ENCODE measurements at regions not wholly inside any gene's neighbourhood (a gene's known extent, or its start where the extent isn't known, plus 50 kb on each side); places are given as distances from the start of the nearest gene placed in this dataset.
A peak's percentile ranks its signal among the peaks of the same experiment; 100 is the strongest.
"Not testable (repeated sequence)": the region's sequence is repeated elsewhere in the genome, so short reads cannot be mapped to it uniquely, and the experiment has no call there.

DNA sequence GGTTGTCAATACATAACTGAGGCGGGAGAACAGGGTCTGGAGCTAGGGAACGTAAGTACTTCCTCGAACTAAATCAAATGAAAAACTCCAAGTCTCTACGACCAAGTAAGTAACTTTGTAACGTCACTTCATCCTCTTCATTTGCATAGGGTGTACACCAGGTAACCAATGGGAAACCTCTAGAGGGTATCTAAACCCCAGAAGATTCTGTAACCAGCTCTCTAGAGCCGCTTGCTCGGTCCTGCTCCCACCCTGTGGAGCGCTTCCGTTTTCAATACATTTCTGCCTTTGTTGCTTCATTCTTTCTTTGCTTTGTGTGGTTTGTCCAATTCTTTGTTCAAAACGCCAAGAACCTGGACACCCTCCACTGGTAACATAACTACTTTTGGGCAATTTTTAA, 133.5 kb upstream of the TMEM170B start:
- 74 to 75% methylated on average over 10 of the region's 10 CpGs for WGBS, 2 donors
- intact Hi-C loops (cut with DNase I) = no loop called here
- DNase-seq = no peak
- no peaks in the 10 kb centered on the region for H3K27me3 ChIP-seq (ENCODE audit: control insufficient read depth in 1 of 2, insufficient read depth in 2 of 2, low read length in 1 of 2)
- no peaks in the 10 kb centered on the region for H3K36me3 ChIP-seq (ENCODE audit: control insufficient read depth in 1 of 2, insufficient read depth in 2 of 2, low read length in 1 of 2)
- H3K4me1 ChIP-seq (ENCODE audit: control insufficient read depth in 1 of 2, insufficient read depth in 2 of 2, low read length in 2 of 2) = no peaks in the 10 kb centered on the region
- ATAC-seq (ENCODE audit: low FRiP score) = no peak
- H3K27ac ChIP-seq (ENCODE audit: low read depth in 1 of 2, low read length in 2 of 2) = peak overlapping the region; percentile 67 to 87
- no peak overlapping the region for H3K4me3 ChIP-seq (ENCODE audit: low read length in 2 of 2)
- no peaks in the 10 kb centered on the region for H3K9me3 ChIP-seq (ENCODE audit: control insufficient read depth, low read length)

DNA sequence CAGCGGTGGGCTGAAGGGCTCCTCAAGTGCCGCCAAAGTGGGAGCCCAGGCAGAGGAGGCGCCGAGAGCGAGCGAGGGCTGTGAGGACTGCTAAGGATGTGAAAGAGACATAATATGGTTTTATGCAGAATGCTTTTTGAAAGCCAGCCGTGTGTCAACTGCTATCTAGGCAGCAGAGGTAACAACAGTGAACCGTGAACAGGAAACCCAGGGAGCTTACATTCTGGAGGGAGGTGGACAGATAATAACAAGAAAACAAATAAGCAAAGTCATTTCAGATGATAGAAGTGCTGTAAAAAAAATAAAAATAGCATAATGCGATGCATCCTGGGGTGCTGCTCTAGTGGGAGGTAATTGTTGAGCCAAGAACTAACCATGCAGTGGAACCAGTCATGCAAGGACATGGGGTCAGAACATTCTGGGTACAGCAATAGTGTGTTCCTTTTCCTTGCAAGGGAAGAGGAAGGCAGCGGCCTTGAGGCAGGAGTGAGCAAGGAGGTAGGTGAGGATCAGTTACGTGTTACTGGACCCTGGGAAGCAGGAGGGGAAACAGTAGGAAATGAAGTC, 134.4 kb upstream of the TMEM170B start:
- Histone ChIP-seq H3K27me3 (ENCODE audit: control insufficient read depth in 1 of 2, insufficient read depth in 2 of 2, low read length in 1 of 2) (no peaks in the 10 kb centered on the region), H3K36me3 (ENCODE audit: control insufficient read depth in 1 of 2, insufficient read depth in 2 of 2, low read length in 1 of 2) (no peaks in the 10 kb centered on the region), H3K9me3 (ENCODE audit: control insufficient read depth, low read length) (no peaks in the 10 kb centered on the region), H3K27ac (ENCODE audit: low read depth in 1 of 2, low read length in 2 of 2) (no peak overlapping the region), H3K4me3 (ENCODE audit: low read length in 2 of 2) (no peak overlapping the region), H3K4me1 (ENCODE audit: control insufficient read depth in 1 of 2, insufficient read depth in 2 of 2, low read length in 2 of 2) (no peaks in the 10 kb centered on the region)
- intact Hi-C loops (cut with DNase I) = no loop called here
- ATAC-seq (ENCODE audit: low FRiP score) = no peak
- WGBS, 2 donors = 97 to 98% methylated on average over 10 to 11 of the region's 11 CpGs
- DNase-seq = no peak

DNA sequence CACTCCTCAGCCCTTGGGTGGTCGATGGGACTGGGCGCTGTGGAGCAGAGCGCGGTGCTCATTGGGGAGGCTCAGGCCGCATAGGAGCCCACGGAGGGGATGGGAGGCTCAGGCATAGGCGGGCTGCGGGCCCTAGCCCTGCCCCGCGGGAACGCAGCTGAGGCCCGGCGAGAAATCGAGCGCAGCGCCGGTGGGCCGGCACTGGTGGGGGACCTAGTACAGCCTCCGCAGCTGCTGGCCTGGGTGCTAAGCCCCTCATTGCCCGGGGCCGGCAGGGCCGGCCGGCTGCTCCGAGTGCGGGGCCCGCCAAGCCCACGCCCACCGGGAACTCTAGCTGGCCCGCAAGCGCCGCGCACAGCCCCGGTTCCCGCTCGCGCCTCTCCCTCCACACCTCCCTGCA, 135.0 kb upstream of the TMEM170B start:
- ATAC-seq (ENCODE audit: low FRiP score); intact Hi-C loops (cut with DNase I); H3K27me3 ChIP-seq (ENCODE audit: control insufficient read depth in 1 of 2, insufficient read depth in 2 of 2, low read length in 1 of 2); H3K36me3 ChIP-seq (ENCODE audit: control insufficient read depth in 1 of 2, insufficient read depth in 2 of 2, low read length in 1 of 2); H3K9me3 ChIP-seq (ENCODE audit: control insufficient read depth, low read length); H3K4me3 ChIP-seq (ENCODE audit: low read length in 2 of 2); DNase-seq; H3K4me1 ChIP-seq (ENCODE audit: control insufficient read depth in 1 of 2, insufficient read depth in 2 of 2, low read length in 2 of 2); H3K27ac ChIP-seq (ENCODE audit: low read depth in 1 of 2, low read length in 2 of 2): not testable (repeated sequence)
- WGBS, 2 donors = 95 to 96% methylated on average over 28 to 36 of the region's 36 CpGs

GRCh38 chr6:11401954-11402353, 135.6 kb upstream of the TMEM170B start:
- H3K4me3 ChIP-seq (ENCODE audit: low read length in 2 of 2); H3K9me3 ChIP-seq (ENCODE audit: control insufficient read depth, low read length); ATAC-seq (ENCODE audit: low FRiP score); H3K27me3 ChIP-seq (ENCODE audit: control insufficient read depth in 1 of 2, insufficient read depth in 2 of 2, low read length in 1 of 2); H3K27ac ChIP-seq (ENCODE audit: low read depth in 1 of 2, low read length in 2 of 2); DNase-seq; intact Hi-C loops (cut with DNase I); H3K36me3 ChIP-seq (ENCODE audit: control insufficient read depth in 1 of 2, insufficient read depth in 2 of 2, low read length in 1 of 2); H3K4me1 ChIP-seq (ENCODE audit: control insufficient read depth in 1 of 2, insufficient read depth in 2 of 2, low read length in 2 of 2): not testable (repeated sequence)
- 77 to 79% methylated on average over 5 of the region's 5 CpGs for WGBS, 2 donors

GRCh38 chr6:11398451-11399326, 138.9 kb upstream of the TMEM170B start:
- Histone ChIP-seq H3K9me3 (ENCODE audit: control insufficient read depth, low read length) (no peaks in the 10 kb centered on the region), H3K4me1 (ENCODE audit: control insufficient read depth in 1 of 2, insufficient read depth in 2 of 2, low read length in 2 of 2) (no peaks in the 10 kb centered on the region), H3K27ac (ENCODE audit: low read depth in 1 of 2, low read length in 2 of 2) (no peak overlapping the region), H3K36me3 (ENCODE audit: control insufficient read depth in 1 of 2, insufficient read depth in 2 of 2, low read length in 1 of 2) (no peaks in the 10 kb centered on the region), H3K4me3 (ENCODE audit: low read length in 2 of 2) (no peak overlapping the region), H3K27me3 (ENCODE audit: control insufficient read depth in 1 of 2, insufficient read depth in 2 of 2, low read length in 1 of 2) (no peaks in the 10 kb centered on the region)
- intact Hi-C loops (cut with DNase I) = no loop called here
- 87 to 88% methylated on average over 6 of the region's 6 CpGs for WGBS, 2 donors
- DNase-seq (no peak), ATAC-seq (ENCODE audit: low FRiP score) (no peak)

DNA sequence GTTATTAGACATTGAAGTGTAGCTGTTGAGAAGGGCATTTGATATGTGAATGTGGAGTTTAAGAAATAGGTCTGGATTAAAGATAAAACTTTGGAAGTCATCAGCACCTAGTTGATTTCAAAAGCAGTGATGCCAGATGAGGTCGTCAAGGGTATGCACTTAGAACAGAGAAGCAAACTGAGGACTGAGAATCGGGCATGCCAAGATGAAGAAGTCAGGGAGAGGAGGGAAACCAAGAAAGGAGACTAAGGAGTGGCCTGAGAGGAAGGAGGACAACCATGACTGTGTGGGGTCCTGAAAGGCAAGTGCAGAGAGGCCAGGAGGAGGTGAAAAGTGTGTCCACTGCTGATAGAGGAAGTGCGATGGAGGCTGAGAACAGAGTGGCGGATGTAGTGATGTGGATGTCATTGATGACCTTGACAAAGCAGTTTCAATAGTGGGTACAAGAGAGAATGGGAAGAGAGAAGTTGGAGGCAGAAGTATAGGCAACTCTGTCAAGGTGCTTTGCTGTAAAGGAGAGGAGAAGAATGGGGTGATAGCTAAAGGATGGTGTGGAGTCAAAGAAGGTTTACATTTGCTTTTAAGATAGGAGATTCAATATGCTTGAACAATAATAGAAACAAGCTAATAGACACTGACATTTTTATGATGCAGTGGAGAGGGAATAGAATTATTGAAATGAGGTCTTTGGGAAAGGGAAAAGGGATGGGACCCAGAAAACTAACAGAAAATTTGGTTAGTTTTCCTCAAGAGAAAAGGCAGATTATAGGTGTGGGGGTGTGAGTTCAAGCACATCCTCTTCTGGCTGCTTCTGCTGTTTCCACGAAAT, 139.7 kb upstream of the TMEM170B start:
- 90 to 96% methylated on average over 5 of the region's 5 CpGs for WGBS, 2 donors
- ATAC-seq (ENCODE audit: low FRiP score) (no peak), DNase-seq (no peak)
- Histone ChIP-seq H3K4me1 (ENCODE audit: control insufficient read depth in 1 of 2, insufficient read depth in 2 of 2, low read length in 2 of 2) (peaks cover 0 to 3% of the 10 kb centered on the region in 2 donors), H3K4me3 (ENCODE audit: low read length in 2 of 2) (no peak overlapping the region), H3K27ac (ENCODE audit: low read depth in 1 of 2, low read length in 2 of 2) (no peak overlapping the region), H3K27me3 (ENCODE audit: control insufficient read depth in 1 of 2, insufficient read depth in 2 of 2, low read length in 1 of 2) (no peaks in the 10 kb centered on the region), H3K9me3 (ENCODE audit: control insufficient read depth, low read length) (no peaks in the 10 kb centered on the region), H3K36me3 (ENCODE audit: control insufficient read depth in 1 of 2, insufficient read depth in 2 of 2, low read length in 1 of 2) (no peaks in the 10 kb centered on the region)
- intact Hi-C loops (cut with DNase I) = no loop called here

GRCh38 chr6:11396860-11397259, 140.7 kb upstream of the TMEM170B start:
- Histone ChIP-seq H3K36me3 (ENCODE audit: control insufficient read depth in 1 of 2, insufficient read depth in 2 of 2, low read length in 1 of 2) (no peaks in the 10 kb centered on the region), H3K9me3 (ENCODE audit: control insufficient read depth, low read length) (no peaks in the 10 kb centered on the region), H3K4me1 (ENCODE audit: control insufficient read depth in 1 of 2, insufficient read depth in 2 of 2, low read length in 2 of 2) (peaks cover 0 to 3% of the 10 kb centered on the region in 2 donors), H3K4me3 (ENCODE audit: low read length in 2 of 2) (no peak overlapping the region), H3K27ac (ENCODE audit: low read depth in 1 of 2, low read length in 2 of 2) (no peak overlapping the region), H3K27me3 (ENCODE audit: control insufficient read depth in 1 of 2, insufficient read depth in 2 of 2, low read length in 1 of 2) (no peaks in the 10 kb centered on the region)
- intact Hi-C loops (cut with DNase I) = no loop called here
- no peak for ATAC-seq (ENCODE audit: low FRiP score)
- WGBS, 2 donors = 98 to 99% methylated on average over 3 of the region's 3 CpGs
- no peak for DNase-seq

DNA sequence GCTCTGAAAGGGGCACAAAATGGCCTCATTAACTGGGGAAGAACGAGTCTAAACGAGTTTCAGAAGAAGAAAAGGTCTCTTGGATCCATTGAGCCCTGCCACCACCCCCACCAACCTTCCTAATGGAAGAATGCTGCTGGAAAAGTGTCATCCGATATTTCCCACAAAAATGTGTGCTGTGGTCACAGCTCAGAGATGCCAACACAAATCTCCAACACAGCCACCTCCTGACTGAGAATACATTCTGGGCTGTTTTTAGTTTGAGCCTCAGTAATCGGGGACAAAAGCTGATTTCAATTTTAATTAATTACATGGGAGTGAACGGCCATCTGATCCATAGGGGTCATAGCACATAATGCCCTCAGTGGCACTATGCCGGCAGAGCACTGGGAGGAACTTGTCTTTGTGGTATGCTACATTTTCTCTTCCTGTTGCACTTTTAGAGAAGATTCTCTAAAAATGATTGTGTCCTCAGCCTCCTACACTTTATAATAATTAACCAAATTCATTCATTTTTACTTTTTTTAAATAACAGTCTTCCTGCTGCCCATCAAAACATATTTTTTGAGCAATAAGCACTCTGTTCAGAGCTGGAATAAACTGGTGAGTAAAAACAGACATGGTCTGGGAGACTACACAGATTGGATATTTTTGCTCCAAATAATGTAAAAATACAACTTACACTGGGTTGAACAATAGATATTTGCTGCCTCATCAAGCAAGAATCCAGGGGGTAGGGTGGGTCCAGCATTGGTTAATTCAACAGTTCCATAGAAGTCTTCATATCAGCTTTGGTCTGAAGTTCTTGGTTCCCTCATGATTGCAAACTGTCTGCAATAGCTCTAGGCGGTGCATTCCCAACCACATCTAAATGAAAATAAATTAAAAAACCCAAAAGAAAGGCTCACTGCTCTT, 143.6 kb upstream of the TMEM170B start:
- DNase-seq = no peak
- Histone ChIP-seq H3K36me3 (ENCODE audit: control insufficient read depth in 1 of 2, insufficient read depth in 2 of 2, low read length in 1 of 2) (no peaks in the 10 kb centered on the region), H3K4me1 (ENCODE audit: control insufficient read depth in 1 of 2, insufficient read depth in 2 of 2, low read length in 2 of 2) (peaks cover 2 to 3% of the 10 kb centered on the region in 2 donors), H3K4me3 (ENCODE audit: low read length in 2 of 2) (no peak overlapping the region), H3K27me3 (ENCODE audit: control insufficient read depth in 1 of 2, insufficient read depth in 2 of 2, low read length in 1 of 2) (no peaks in the 10 kb centered on the region), H3K27ac (ENCODE audit: low read depth in 1 of 2, low read length in 2 of 2) (no peak overlapping the region), H3K9me3 (ENCODE audit: control insufficient read depth, low read length) (no peaks in the 10 kb centered on the region)
- no peak for ATAC-seq (ENCODE audit: low FRiP score)
- 49 to 55% methylated on average over 7 of the region's 7 CpGs for WGBS, 2 donors
- intact Hi-C loops (cut with DNase I) = no loop called here

Data from aorta (tissue), 5 donors.